ENCODE measurements at regions not wholly inside any gene's neighbourhood (a gene's known extent, or its start where the extent isn't known, plus 50 kb on each side); places are given as distances from the start of the nearest gene placed in this dataset.

DNA sequence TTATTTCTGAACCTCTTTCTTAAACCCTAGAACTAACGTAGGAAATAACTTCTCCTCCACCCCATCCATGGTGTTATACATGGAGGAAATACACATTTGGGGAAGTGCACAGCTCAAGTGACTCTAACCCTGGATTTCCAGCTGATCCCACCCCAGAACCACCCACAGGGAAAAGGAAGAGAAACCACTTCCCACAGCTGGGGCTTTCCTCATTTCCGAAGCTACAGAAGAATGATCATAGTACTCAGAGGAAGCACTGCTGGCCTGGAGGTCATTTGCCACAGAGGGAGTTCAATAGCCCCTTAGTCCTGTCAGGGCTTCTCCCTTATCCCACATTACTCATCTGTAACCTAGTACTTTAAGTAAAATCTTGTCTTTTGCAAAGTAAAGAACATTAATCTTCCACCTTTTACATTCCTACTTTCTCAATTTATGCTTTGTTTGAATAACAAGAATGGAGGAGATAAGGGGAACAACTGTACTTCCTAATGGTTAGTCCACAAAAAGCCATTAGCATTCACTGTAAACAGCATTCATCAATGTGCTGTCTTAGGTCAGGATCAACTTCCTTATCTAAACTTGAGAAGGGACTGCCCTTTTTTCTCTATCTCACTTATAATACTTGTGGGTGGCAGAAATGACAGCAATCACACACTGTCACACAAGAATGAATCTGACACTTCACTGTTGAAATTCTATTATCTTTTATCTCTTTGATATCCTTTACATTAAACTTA, 63.0 kb upstream of the RGS1 start:
- Histone ChIP-seq H2AFZ (ENCODE audit: low read length) (peak overlapping the region; percentile 64; the same call in 1 of the 2 replicates), H3K4me2 (ENCODE audit: insufficient read depth in 1 of 2, low read depth in 2 of 2, low read length in 2 of 2) (no peak overlapping the region), H3K27ac (ENCODE audit: low read depth, low read length) (no peak overlapping the region), H3K79me2 (ENCODE audit: control insufficient read depth in 1 of 2, insufficient read depth in 2 of 2, low read length in 2 of 2) (no peaks in the 10 kb centered on the region), H3K9me3 (ENCODE audit: insufficient read depth in 2 of 2, low read depth in 1 of 2, low read length in 1 of 2) (no peaks in the 10 kb centered on the region), H3K23ac (ENCODE audit: insufficient read length) (no peak overlapping the region), H3K23me2 (ENCODE audit: low read depth, low read length) (no peaks in the 10 kb centered on the region; the same call in 1 of the 2 replicates), H3K14ac (ENCODE audit: insufficient read length) (no peak overlapping the region), H3K36me3 (ENCODE audit: control insufficient read depth in 2 of 4, insufficient read depth in 4 of 4, low read length in 3 of 4) (no peaks in the 10 kb centered on the region), H3K79me1 (ENCODE audit: low read depth, low read length) (no peaks in the 10 kb centered on the region), H4K5ac (ENCODE audit: insufficient read length, low read depth, low read length) (no peak overlapping the region), H3K27me3 (replicated peaks in 1 of 4; ENCODE audit: control insufficient read depth in 3 of 4, extremely low read depth in 1 of 4, insufficient read depth in 3 of 4, low read length in 3 of 4) (no peaks in the 10 kb centered on the region), H2BK20ac (ENCODE audit: low read length) (no peak overlapping the region), H2AK5ac (ENCODE audit: low read depth, low read length) (no peak overlapping the region), H2BK12ac (ENCODE audit: low read depth, low read length) (no peak overlapping the region), H3K9ac (replicated peaks in 1 of 4; ENCODE audit: extremely low read depth in 1 of 4, low read depth in 3 of 4, low read length in 3 of 4) (no peak overlapping the region), H2BK5ac (ENCODE audit: low read depth, low read length) (no peak overlapping the region), H2BK15ac (ENCODE audit: low read length) (no peak overlapping the region), H4K91ac (replicated peaks; ENCODE audit: insufficient read length, low read length) (no peak overlapping the region), H2BK120ac (replicated peaks; ENCODE audit: low read depth, low read length) (no peak overlapping the region), H4K20me1 (replicated peaks in 1 of 2; ENCODE audit: control insufficient read depth in 1 of 2, insufficient read depth in 2 of 2, low read length in 2 of 2) (no peaks in the 10 kb centered on the region), H3K4me3 (ENCODE audit: extremely low read depth in 1 of 4, insufficient read depth in 2 of 4, low read depth in 3 of 4, low read length in 4 of 4) (no peak overlapping the region), H3K56ac (replicated peaks; ENCODE audit: insufficient read length, low read depth, low read length) (no peak overlapping the region), H3K18ac (ENCODE audit: extremely low read depth, low read length) (no peak overlapping the region), H3K4ac (replicated peaks; ENCODE audit: insufficient read length, low read depth, low read length) (no peak overlapping the region), H3K4me1 (replicated peaks in 1 of 4; ENCODE audit: control insufficient read depth in 3 of 4, insufficient read depth in 4 of 4, low read length in 3 of 4) (no peaks in the 10 kb centered on the region), H4K8ac (ENCODE audit: extremely low read depth, insufficient read depth, low read length) (no peak overlapping the region)
- no peak for FAIRE-seq
- WGBS, 2 experiments (ENCODE audit: extremely low coverage in 1 of 2, insufficient coverage in 1 of 2, insufficient read length in 1 of 2, insufficient replicate concordance in 2 of 2, low coverage in 1 of 2, low lambda C conversion rate in 2 of 2, missing lambda C conversion rate in 1 of 2): 84% methylated on average over 2 of the region's 2 CpGs; no CpG with 5 or more reads in 1 of the 2 experiments
- CTCF ChIA-PET (ENCODE audit: partially characterized antibody): no interaction called here
- POLR2A ChIA-PET (ENCODE audit: partially characterized antibody): no interaction called here
- no peak for DNase-seq (ENCODE audit: low read depth in 1 of 2, low spot score in 2 of 2)

All from H1 (cell line).